Nephron progenitor cell (in vitro differentiated cells): ENCODE measurements at regions not wholly inside any gene's neighbourhood (a gene's known extent, or its start where the extent isn't known, plus 50 kb on each side); places are given as distances from the start of the nearest gene placed in this dataset.

Experiments
- DNase-seq: peaks from one replicate; pipeline ENCODE4 v3.0.0; 2021
- H3K27ac Mint-ChIP-seq: 2 replicates; pipeline ENCODE4 v1.8.0; 2021; ENCODE audit warnings: mild to moderate bottlenecking, moderate library complexity, mixed read lengths
- H3K27me3 Mint-ChIP-seq: 2 replicates; pipeline ENCODE4 v1.8.0; 2021; ENCODE audit warnings: mild to moderate bottlenecking, low read depth, mixed read lengths; ENCODE audit not compliant: poor library complexity
- H3K36me3 Mint-ChIP-seq: 2 replicates; pipeline ENCODE4 v1.8.0; 2021; ENCODE audit warnings: low read depth, mixed read lengths
- H3K4me1 Mint-ChIP-seq: 2 replicates; pipeline ENCODE4 v1.8.0; 2021; ENCODE audit warnings: mixed read lengths
- H3K4me3 Mint-ChIP-seq: 2 replicates; pipeline ENCODE4 v1.8.0; 2021; ENCODE audit warnings: mild to moderate bottlenecking, moderate library complexity, mixed read lengths
- H3K9me3 Mint-ChIP-seq: 2 replicates; pipeline ENCODE4 v1.8.0; 2021; ENCODE audit warnings: mild to moderate bottlenecking, moderate library complexity, mixed read lengths
- CTCF ChIP-seq: fragments of 200-600 bp; sonication (generic); IDR thresholded peaks from 2 replicates; pipeline ENCODE4 v1.5.0; 2021; ENCODE audit warnings: antibody characterized with exemption

- Mint-ChIP-seq H3K4me1 (no peaks in the 10 kb centered on the region), H3K9me3 (peaks cover 53% of the 10 kb centered on the region), H3K4me3 (no peak overlapping the region), H3K27ac (no peak overlapping the region), H3K36me3 (no peaks in the 10 kb centered on the region), H3K27me3 (peaks cover 8% of the 10 kb centered on the region)
- no peak for TF ChIP-seq CTCF
- no peak for DNase-seq
These were observed 151.7 kb downstream of the DMRT2 start for GRCh38 chr9:1201901-1202300.

- no peak for DNase-seq
- no peak for TF ChIP-seq CTCF
- Mint-ChIP-seq H3K4me3 (no peak overlapping the region), H3K27me3 (peaks cover 8% of the 10 kb centered on the region), H3K36me3 (no peaks in the 10 kb centered on the region), H3K4me1 (no peaks in the 10 kb centered on the region), H3K27ac (no peak overlapping the region), H3K9me3 (peaks cover 54% of the 10 kb centered on the region)
These were observed 152.5 kb downstream of the DMRT2 start for GRCh38 chr9:1202512-1203280.

GRCh38 chr9:1207686-1208085 is 157.5 kb downstream of the DMRT2 start:
- Mint-ChIP-seq H3K9me3 (peaks cover 75% of the 10 kb centered on the region), H3K27ac (no peak overlapping the region), H3K4me3 (no peak overlapping the region), H3K27me3 (no peaks in the 10 kb centered on the region), H3K4me1 (no peaks in the 10 kb centered on the region), H3K36me3 (no peaks in the 10 kb centered on the region)
- no peak for TF ChIP-seq CTCF
- DNase-seq: no peak

- H3K4me3 Mint-ChIP-seq: no peak overlapping the region
- H3K27me3 Mint-ChIP-seq: no peaks in the 10 kb centered on the region
- no peak for DNase-seq
- H3K9me3 Mint-ChIP-seq: peaks cover 71% of the 10 kb centered on the region
- no peak for TF ChIP-seq CTCF
- H3K36me3 Mint-ChIP-seq: no peaks in the 10 kb centered on the region
- no peaks in the 10 kb centered on the region for H3K4me1 Mint-ChIP-seq
- no peak overlapping the region for H3K27ac Mint-ChIP-seq
These were observed 158.0 kb downstream of the DMRT2 start for GRCh38 chr9:1208157-1208556.

- TF ChIP-seq CTCF: no peak
- no peak for DNase-seq
- Mint-ChIP-seq H3K36me3 (no peaks in the 10 kb centered on the region), H3K27me3 (no peaks in the 10 kb centered on the region), H3K4me3 (no peak overlapping the region), H3K27ac (no peak overlapping the region), H3K9me3 (peaks cover 58% of the 10 kb centered on the region), H3K4me1 (no peaks in the 10 kb centered on the region)
These were observed 160.8 kb downstream of the DMRT2 start for GRCh38 chr9:1210954-1211353.

GRCh38 chr9:1216532-1216931 is 166.4 kb downstream of the DMRT2 start:
- Mint-ChIP-seq H3K4me3 (no peak overlapping the region), H3K27me3 (no peaks in the 10 kb centered on the region)

More at GRCh38 chr9:1216532-1216931, 166.4 kb downstream of the DMRT2 start:
- Mint-ChIP-seq H3K36me3 (no peaks in the 10 kb centered on the region), H3K27ac (no peak overlapping the region), H3K9me3 (peaks cover 37% of the 10 kb centered on the region), H3K4me1 (no peaks in the 10 kb centered on the region)
- no peak for TF ChIP-seq CTCF
- no peak for DNase-seq
